Upper lobe of left lung (tissue), 4 donors: ENCODE measurements at regions not wholly inside any gene's neighbourhood (a gene's known extent, or its start where the extent isn't known, plus 50 kb on each side); places are given as distances from the start of the nearest gene placed in this dataset.

ENCODE experiments used
- CTCF ChIP-seq, 6 experiments: fragments of 450-650 bp in 4 of 6; fragments of 200-600 bp in 2 of 6; sonication (generic) in 2 of 6; IDR thresholded peaks; one replicate each; pipeline ENCODE4 v1.5.1; 2016 to 2019; ENCODE audit warnings: antibody characterized with exemption in 6 of 6
- EP300 ChIP-seq, 4 donors: sonication (generic); formaldehyde crosslinking; IDR thresholded peaks; one replicate each; pipeline ENCODE4 v1.5.1; 2017; ENCODE audit warnings: antibody characterized with exemption in 4 of 4, control low read depth in 2 of 4
- POLR2A ChIP-seq, 4 donors: fragments of 450-650 bp; IDR thresholded peaks; one replicate each; pipeline ENCODE4 v1.5.1; 2016 to 2017; ENCODE audit warnings: antibody characterized with exemption in 4 of 4, mild to moderate bottlenecking in 2 of 4
- POLR2AphosphoS5 ChIP-seq, 2 donors: sonication (generic); formaldehyde crosslinking; IDR thresholded peaks; one replicate each; pipeline ENCODE4 v1.5.1; 2017; ENCODE audit warnings: antibody characterized with exemption in 2 of 2

GRCh38 chr3:189084620-189085019, 87.2 kb upstream of the TPRG1 start:
- TF ChIP-seq CTCF (IDR thresholded peaks at IDR 0.05): no peak
- TF ChIP-seq EP300 (IDR thresholded peaks at IDR 0.05): no peak
- no peak for TF ChIP-seq POLR2A (IDR thresholded peaks at IDR 0.05)
- no peak for TF ChIP-seq POLR2AphosphoS5 (IDR thresholded peaks at IDR 0.05)
